BLaER1 (cell line): ENCODE measurements at regions not wholly inside any gene's neighbourhood (a gene's known extent, or its start where the extent isn't known, plus 50 kb on each side); places are given as distances from the start of the nearest gene placed in this dataset.
"Not testable (repeated sequence)": the region's sequence is repeated elsewhere in the genome, so short reads cannot be mapped to it uniquely, and the experiment has no call there.

Experiments
- H3K27ac ChIP-seq: shearing (Covaris generic); formaldehyde crosslinking; 2 replicates; pipeline ENCODE4 v1.8.1; 2022
- H3K27me3 ChIP-seq: shearing (Covaris generic); formaldehyde crosslinking; 2 replicates; pipeline ENCODE4 v1.8.1; 2022
- H3K36me3 ChIP-seq: shearing (Covaris generic); formaldehyde crosslinking; 2 replicates; pipeline ENCODE4 v1.8.1; 2022
- H3K4me1 ChIP-seq: shearing (Covaris generic); formaldehyde crosslinking; 2 replicates; pipeline ENCODE4 v1.8.1; 2022
- H3K4me2 ChIP-seq: shearing (Covaris generic); formaldehyde crosslinking; 2 replicates; pipeline ENCODE4 v1.8.1; 2022
- H3K4me3 ChIP-seq: shearing (Covaris generic); formaldehyde crosslinking; 2 replicates; pipeline ENCODE4 v1.8.1; 2022
- H3K9ac ChIP-seq: shearing (Covaris generic); formaldehyde crosslinking; 2 replicates; pipeline ENCODE4 v1.8.1; 2022
- H3K9me3 ChIP-seq: shearing (Covaris generic); formaldehyde crosslinking; 2 replicates; pipeline ENCODE4 v1.8.1; 2022
- H4K20me1 ChIP-seq: shearing (Covaris generic); formaldehyde crosslinking; 2 replicates; pipeline ENCODE4 v1.8.1; 2022
- Cebpa-rat ChIP-seq: shearing (Covaris generic); IDR thresholded peaks from 2 replicates; pipeline ENCODE4 v1.8.1; 2022

- Histone ChIP-seq H3K36me3 (no peaks in the 10 kb centered on the region), H3K27me3 (no peaks in the 10 kb centered on the region), H3K27ac (no peak overlapping the region), H4K20me1 (no peaks in the 10 kb centered on the region), H3K9me3 (peaks cover 9% of the 10 kb centered on the region; the same call in 1 of the 2 replicates), H3K4me1 (no peaks in the 10 kb centered on the region), H3K9ac (no peak overlapping the region), H3K4me3 (no peak overlapping the region), H3K4me2 (no peak overlapping the region)
- TF ChIP-seq Cebpa-rat: no peak
Measured at GRCh38 chr10:78467496-78468106, 433.9 kb downstream of the RPS24 start.

- not testable (repeated sequence) for H3K4me2 ChIP-seq, H3K27ac ChIP-seq, H3K4me1 ChIP-seq, H3K36me3 ChIP-seq, H3K4me3 ChIP-seq, H3K9me3 ChIP-seq, H3K9ac ChIP-seq, H3K27me3 ChIP-seq, H4K20me1 ChIP-seq
Measured at GRCh38 chr10:78468731-78469130, 435.1 kb downstream of the RPS24 start.

GRCh38 chr10:78470267-78471103 lies 436.8 kb downstream of the RPS24 start:
- no peak overlapping the region for H3K27ac ChIP-seq
- no peak overlapping the region for H3K4me2 ChIP-seq
- no peak for TF ChIP-seq Cebpa-rat
- no peaks in the 10 kb centered on the region for H3K27me3 ChIP-seq
- H3K4me1 ChIP-seq: no peaks in the 10 kb centered on the region
- H4K20me1 ChIP-seq: no peaks in the 10 kb centered on the region
- peaks cover 9% of the 10 kb centered on the region; the same call in 1 of the 2 replicates for H3K9me3 ChIP-seq
- no peak overlapping the region for H3K4me3 ChIP-seq
- H3K36me3 ChIP-seq: no peaks in the 10 kb centered on the region
- H3K9ac ChIP-seq: no peak overlapping the region

- H3K4me2 ChIP-seq: no peak overlapping the region
- no peak for TF ChIP-seq Cebpa-rat
- peaks cover 9% of the 10 kb centered on the region; the same call in 1 of the 2 replicates for H3K9me3 ChIP-seq
- H3K9ac ChIP-seq: no peak overlapping the region
- no peaks in the 10 kb centered on the region for H3K36me3 ChIP-seq
- no peak overlapping the region for H3K4me3 ChIP-seq
- no peaks in the 10 kb centered on the region for H3K27me3 ChIP-seq
- no peaks in the 10 kb centered on the region for H3K4me1 ChIP-seq
- no peaks in the 10 kb centered on the region for H4K20me1 ChIP-seq
- no peak overlapping the region for H3K27ac ChIP-seq
Measured at GRCh38 chr10:78471326-78471722, 437.7 kb downstream of the RPS24 start.

- H3K27ac ChIP-seq: no peak overlapping the region
- no peak overlapping the region for H3K4me3 ChIP-seq
- no peak overlapping the region for H3K9ac ChIP-seq
- H4K20me1 ChIP-seq: no peaks in the 10 kb centered on the region
- H3K9me3 ChIP-seq: peaks cover 9% of the 10 kb centered on the region; the same call in 1 of the 2 replicates
- no peaks in the 10 kb centered on the region for H3K4me1 ChIP-seq
- H3K36me3 ChIP-seq: no peaks in the 10 kb centered on the region
- no peak for TF ChIP-seq Cebpa-rat
- no peak overlapping the region for H3K4me2 ChIP-seq
- no peaks in the 10 kb centered on the region for H3K27me3 ChIP-seq
Measured at GRCh38 chr10:78471723-78472550, 438.3 kb downstream of the RPS24 start.

GRCh38 chr10:78472551-78472890 lies 438.9 kb downstream of the RPS24 start:
- Histone ChIP-seq H3K36me3 (no peaks in the 10 kb centered on the region), H3K27me3 (no peaks in the 10 kb centered on the region), H3K4me2 (no peak overlapping the region)

GRCh38 chr10:78473006-78473405 lies 439.3 kb downstream of the RPS24 start:
- Histone ChIP-seq H3K4me2 (no peak overlapping the region), H3K9ac (no peak overlapping the region), H3K27ac (no peak overlapping the region), H3K9me3 (peaks cover 4% of the 10 kb centered on the region; the same call in 1 of the 2 replicates), H4K20me1 (no peaks in the 10 kb centered on the region), H3K4me1 (no peaks in the 10 kb centered on the region), H3K36me3 (no peaks in the 10 kb centered on the region), H3K4me3 (no peak overlapping the region), H3K27me3 (no peaks in the 10 kb centered on the region)
- TF ChIP-seq Cebpa-rat: no peak

More at GRCh38 chr10:78472551-78472890, 438.9 kb downstream of the RPS24 start:
- peaks cover 7% of the 10 kb centered on the region; the same call in 1 of the 2 replicates for H3K9me3 ChIP-seq
- H3K4me3 ChIP-seq: no peak overlapping the region
- TF ChIP-seq Cebpa-rat: no peak
- no peaks in the 10 kb centered on the region for H3K4me1 ChIP-seq
- H3K9ac ChIP-seq: no peak overlapping the region
- no peaks in the 10 kb centered on the region for H4K20me1 ChIP-seq
- H3K27ac ChIP-seq: no peak overlapping the region

GRCh38 chr10:78474743-78475142 lies 441.1 kb downstream of the RPS24 start:
- Histone ChIP-seq H4K20me1 (no peaks in the 10 kb centered on the region), H3K27me3 (no peaks in the 10 kb centered on the region), H3K9me3 (no peaks in the 10 kb centered on the region), H3K4me1 (no peaks in the 10 kb centered on the region), H3K4me2 (no peak overlapping the region), H3K27ac (no peak overlapping the region), H3K9ac (no peak overlapping the region), H3K4me3 (no peak overlapping the region), H3K36me3 (no peaks in the 10 kb centered on the region)
- TF ChIP-seq Cebpa-rat: no peak

- Histone ChIP-seq H3K9me3 (no peaks in the 10 kb centered on the region), H4K20me1 (no peaks in the 10 kb centered on the region), H3K4me2 (no peak overlapping the region), H3K36me3 (no peaks in the 10 kb centered on the region), H3K4me1 (no peaks in the 10 kb centered on the region), H3K4me3 (no peak overlapping the region), H3K27ac (no peak overlapping the region), H3K27me3 (no peaks in the 10 kb centered on the region), H3K9ac (no peak overlapping the region)
- no peak for TF ChIP-seq Cebpa-rat
Measured at GRCh38 chr10:78475437-78475836, 441.8 kb downstream of the RPS24 start.

GRCh38 chr10:78476156-78476555 lies 442.5 kb downstream of the RPS24 start:
- no peak for TF ChIP-seq Cebpa-rat
- Histone ChIP-seq H3K27ac (no peak overlapping the region), H3K9me3 (no peaks in the 10 kb centered on the region), H3K4me2 (no peak overlapping the region), H3K9ac (no peak overlapping the region), H3K4me3 (no peak overlapping the region), H3K27me3 (no peaks in the 10 kb centered on the region), H3K36me3 (no peaks in the 10 kb centered on the region), H3K4me1 (no peaks in the 10 kb centered on the region), H4K20me1 (no peaks in the 10 kb centered on the region)
